ENCODE measurements at regions not wholly inside any gene's neighbourhood (a gene's known extent, or its start where the extent isn't known, plus 50 kb on each side); places are given as distances from the start of the nearest gene placed in this dataset.

DNA sequence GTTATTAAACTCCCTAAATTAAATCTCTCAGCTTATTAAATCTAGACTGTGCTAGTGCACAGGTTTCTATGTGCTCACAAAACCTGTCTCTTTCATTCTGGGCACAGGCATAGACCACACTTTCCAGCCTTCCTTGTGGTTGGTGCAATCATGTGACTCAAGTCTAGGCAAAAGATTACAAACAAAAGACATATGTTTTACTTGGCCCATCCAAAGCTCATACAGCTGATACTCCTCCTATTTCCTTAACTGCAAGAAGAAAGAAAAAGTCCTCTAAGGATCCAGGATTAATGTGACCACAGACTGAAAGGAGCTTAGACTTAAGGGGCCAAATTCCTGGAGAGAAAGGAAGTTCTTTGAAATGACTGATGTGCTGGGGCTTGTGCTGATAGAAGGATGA lies 731.3 kb upstream of the RAB6C start:
- Histone ChIP-seq H3K9ac (replicated peaks; ENCODE audit: extremely low read depth, insufficient read depth, low read length) (no peak overlapping the region), H3K27ac (ENCODE audit: insufficient read depth, low read depth, low read length) (no peak overlapping the region), H3K4me3 (replicated peaks in 1 of 3; ENCODE audit: insufficient read depth in 1 of 3, low read depth in 1 of 3, low read length in 3 of 3) (no peak overlapping the region), H3K27me3 (ENCODE audit: control insufficient read depth in 2 of 2, insufficient read depth in 2 of 2, low read length in 2 of 2) (no peaks in the 10 kb centered on the region), H3K79me2 (ENCODE audit: control insufficient read depth, insufficient read depth, low read length) (no peaks in the 10 kb centered on the region), H2AFZ (ENCODE audit: low read depth, low read length) (no peak overlapping the region), H4K20me1 (replicated peaks; ENCODE audit: control insufficient read depth, extremely low read depth, insufficient read depth, low read length) (no peaks in the 10 kb centered on the region), H3K36me3 (ENCODE audit: control insufficient read depth in 2 of 2, extremely low read depth in 1 of 2, insufficient read depth in 2 of 2, low read length in 2 of 2) (no peaks in the 10 kb centered on the region), H3K9me1 (replicated peaks; ENCODE audit: control insufficient read depth, extremely low read depth, insufficient read depth, low read length) (no peaks in the 10 kb centered on the region), H3K4me2 (ENCODE audit: insufficient read depth, low read length) (no peak overlapping the region), H3K9me3 (replicated peaks; ENCODE audit: control insufficient read depth, insufficient read depth, low read length) (peaks cover 3% of the 10 kb centered on the region), H3K4me1 (ENCODE audit: control insufficient read depth, extremely low read depth, insufficient read depth, low read length) (no peaks in the 10 kb centered on the region)
- no peak for FAIRE-seq
- no peak for DNase-seq (ENCODE audit: low read depth, low spot score)
- intact Hi-C loops (cut with micrococcal nuclease) (no loop called here), dilution Hi-C loops (cut with MboI; ENCODE audit: extremely low pct_ligation_motif_present, low sequenced_read_pairs) (no loop called here)
- no peak for TF ChIP-seq POLR2A (IDR thresholded peaks at IDR 0.05; ENCODE audit: low read depth, low read length)
- no peak for TF ChIP-seq JUN (IDR thresholded peaks at IDR 0.05; ENCODE audit: borderline replicate concordance, insufficient read depth, insufficient read length, low read depth)
- TF ChIP-seq POLR2AphosphoS5 (IDR thresholded peaks at IDR 0.05; ENCODE audit: insufficient read depth, low read depth, low read length), result no peak
- TF ChIP-seq FOS (IDR thresholded peaks at IDR 0.05; ENCODE audit: borderline replicate concordance, insufficient read depth, low read length), result no peak
- no peak for TF ChIP-seq EZH2 (IDR thresholded peaks at IDR 0.05; ENCODE audit: borderline replicate concordance, low read depth, low read length, severe bottlenecking)
- TF ChIP-seq, protein P1, sequence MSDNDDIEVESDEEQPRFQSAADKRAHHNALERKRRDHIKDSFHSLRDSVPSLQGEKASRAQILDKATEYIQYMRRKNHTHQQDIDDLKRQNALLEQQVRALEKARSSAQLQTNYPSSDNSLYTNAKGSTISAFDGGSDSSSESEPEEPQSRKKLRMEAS (IDR thresholded peaks at IDR 0.05; ENCODE audit: insufficient read depth, insufficient read length), result no peak
- no peak for TF ChIP-seq MYC (IDR thresholded peaks at IDR 0.05; ENCODE audit: low read depth, low read length)
- TF ChIP-seq GATA2 (IDR thresholded peaks at IDR 0.05; ENCODE audit: insufficient read depth, insufficient read length, low read depth, low read length), result no peak
- TF ChIP-seq, protein P2, sequence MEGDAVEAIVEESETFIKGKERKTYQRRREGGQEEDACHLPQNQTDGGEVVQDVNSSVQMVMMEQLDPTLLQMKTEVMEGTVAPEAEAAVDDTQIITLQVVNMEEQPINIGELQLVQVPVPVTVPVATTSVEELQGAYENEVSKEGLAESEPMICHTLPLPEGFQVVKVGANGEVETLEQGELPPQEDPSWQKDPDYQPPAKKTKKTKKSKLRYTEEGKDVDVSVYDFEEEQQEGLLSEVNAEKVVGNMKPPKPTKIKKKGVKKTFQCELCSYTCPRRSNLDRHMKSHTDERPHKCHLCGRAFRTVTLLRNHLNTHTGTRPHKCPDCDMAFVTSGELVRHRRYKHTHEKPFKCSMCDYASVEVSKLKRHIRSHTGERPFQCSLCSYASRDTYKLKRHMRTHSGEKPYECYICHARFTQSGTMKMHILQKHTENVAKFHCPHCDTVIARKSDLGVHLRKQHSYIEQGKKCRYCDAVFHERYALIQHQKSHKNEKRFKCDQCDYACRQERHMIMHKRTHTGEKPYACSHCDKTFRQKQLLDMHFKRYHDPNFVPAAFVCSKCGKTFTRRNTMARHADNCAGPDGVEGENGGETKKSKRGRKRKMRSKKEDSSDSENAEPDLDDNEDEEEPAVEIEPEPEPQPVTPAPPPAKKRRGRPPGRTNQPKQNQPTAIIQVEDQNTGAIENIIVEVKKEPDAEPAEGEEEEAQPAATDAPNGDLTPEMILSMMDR (IDR thresholded peaks at IDR 0.05; ENCODE audit: extremely low read depth in 1 of 2, insufficient read depth in 1 of 2, low read depth in 1 of 2, low read length in 2 of 2), result no peak
- CTCF ChIA-PET, result no interaction called here
- POLR2A ChIA-PET, result no interaction called here
- no TSS peak for BruUV-seq (replicated peaks)
